Endometrial microvascular endothelial cells (primary cell): ENCODE measurements at regions not wholly inside any gene's neighbourhood (a gene's known extent, or its start where the extent isn't known, plus 50 kb on each side); places are given as distances from the start of the nearest gene placed in this dataset.

Source experiments
- in situ Hi-C: cut with HindIII; loops from 2 replicates; pipeline ENCODE4 v1.10.0; 2017; ENCODE audit warnings: low sequenced_read_pairs, low pct_unique_long_range_greater_than_20kb; ENCODE audit errors: inconsistent ontology term

- in situ Hi-C loops: no loop called here
Observed at GRCh38 chr1:30313176-30313575, 410.2 kb downstream of the MATN1 start.

GRCh38 chr1:30312226-30312625, 411.2 kb downstream of the MATN1 start:
- in situ Hi-C loops: no loop called here

- in situ Hi-C loops: no loop called here
Observed at GRCh38 chr1:30311749-30312148, 411.6 kb downstream of the MATN1 start.

- in situ Hi-C loops: no loop called here
Observed at GRCh38 chr1:30310966-30311742, 412.2 kb downstream of the MATN1 start.

GRCh38 chr1:30307182-30307581, 416.2 kb downstream of the MATN1 start:
- in situ Hi-C loops: no loop called here

- in situ Hi-C loops: no loop called here
Observed at GRCh38 chr1:30305519-30305918, 417.9 kb downstream of the MATN1 start.

GRCh38 chr1:30305061-30305460, 418.3 kb downstream of the MATN1 start:
- in situ Hi-C loops: no loop called here

- in situ Hi-C loops: no loop called here
Observed at GRCh38 chr1:30304080-30304479, 419.3 kb downstream of the MATN1 start.

- in situ Hi-C loops: no loop called here
Observed at GRCh38 chr1:30303387-30303786, 420.0 kb downstream of the MATN1 start.

- in situ Hi-C loops: no loop called here
Observed at GRCh38 chr1:30302858-30303257, 420.5 kb downstream of the MATN1 start.

- in situ Hi-C loops: no loop called here
Observed at GRCh38 chr1:30300669-30301068, 422.7 kb downstream of the MATN1 start.

- in situ Hi-C loops: no loop called here
Observed at GRCh38 chr1:30299393-30299792, 424.0 kb downstream of the MATN1 start.

GRCh38 chr1:30295674-30296073, 427.7 kb downstream of the MATN1 start:
- in situ Hi-C loops: no loop called here

GRCh38 chr1:30295266-30295665, 428.1 kb downstream of the MATN1 start:
- in situ Hi-C loops: no loop called here

- in situ Hi-C loops: no loop called here
Observed at GRCh38 chr1:30294508-30294907, 428.9 kb downstream of the MATN1 start.

GRCh38 chr1:30292451-30292850, 430.9 kb downstream of the MATN1 start:
- in situ Hi-C loops: no loop called here

GRCh38 chr1:30291526-30291925, 431.9 kb downstream of the MATN1 start:
- in situ Hi-C loops: no loop called here

GRCh38 chr1:30290581-30290980, 432.8 kb downstream of the MATN1 start:
- in situ Hi-C loops: no loop called here

- in situ Hi-C loops: no loop called here
Observed at GRCh38 chr1:30287976-30288375, 435.4 kb downstream of the MATN1 start.

- in situ Hi-C loops: no loop called here
Observed at GRCh38 chr1:30286988-30287839, 436.2 kb downstream of the MATN1 start.
